ENCODE measurements at regions not wholly inside any gene's neighbourhood (a gene's known extent, or its start where the extent isn't known, plus 50 kb on each side); places are given as distances from the start of the nearest gene placed in this dataset.

GRCh38 chr2:176772816-176773215 lies 439.8 kb upstream of the HNRNPA3 start:
- peaks cover 7% of the 10 kb centered on the region for H3K36me3 Mint-ChIP-seq (ENCODE audit: low read depth)
- H3K27me3 Mint-ChIP-seq (ENCODE audit: low read depth), result peaks cover 6% of the 10 kb centered on the region
- no peak overlapping the region for H3K4me3 Mint-ChIP-seq
- no peaks in the 10 kb centered on the region for H3K4me1 Mint-ChIP-seq
- no peak for TF ChIP-seq CTCF (conservative IDR thresholded peaks at IDR 0.05)
- H3K9me3 Mint-ChIP-seq, result peaks cover 12% of the 10 kb centered on the region
- no peak for DNase-seq (ENCODE audit: low read depth, low spot score)
- no peak overlapping the region for H3K27ac Mint-ChIP-seq (ENCODE audit: unreplicated experiment)

GRCh38 chr2:176774766-176775451 lies 437.7 kb upstream of the HNRNPA3 start:
- H3K27ac Mint-ChIP-seq (ENCODE audit: unreplicated experiment), result no peak overlapping the region
- no peak for DNase-seq (ENCODE audit: low read depth, low spot score)
- H3K36me3 Mint-ChIP-seq (ENCODE audit: low read depth), result peaks cover 4% of the 10 kb centered on the region
- H3K4me3 Mint-ChIP-seq, result no peak overlapping the region
- H3K27me3 Mint-ChIP-seq (ENCODE audit: low read depth), result no peaks in the 10 kb centered on the region
- peaks cover 8% of the 10 kb centered on the region for H3K4me1 Mint-ChIP-seq
- peaks cover 10% of the 10 kb centered on the region for H3K9me3 Mint-ChIP-seq
- TF ChIP-seq CTCF (conservative IDR thresholded peaks at IDR 0.05), result no peak

GRCh38 chr2:176777262-176777661 lies 435.3 kb upstream of the HNRNPA3 start:
- no peaks in the 10 kb centered on the region for H3K27me3 Mint-ChIP-seq (ENCODE audit: low read depth)
- no peak for TF ChIP-seq CTCF (conservative IDR thresholded peaks at IDR 0.05)
- H3K27ac Mint-ChIP-seq (ENCODE audit: unreplicated experiment), result no peak overlapping the region
- peaks cover 7% of the 10 kb centered on the region for H3K36me3 Mint-ChIP-seq (ENCODE audit: low read depth)
- DNase-seq (ENCODE audit: low read depth, low spot score), result no peak
- H3K9me3 Mint-ChIP-seq, result peaks cover 11% of the 10 kb centered on the region
- no peak overlapping the region for H3K4me3 Mint-ChIP-seq
- peaks cover 8% of the 10 kb centered on the region for H3K4me1 Mint-ChIP-seq

GRCh38 chr2:176779917-176780316 lies 432.7 kb upstream of the HNRNPA3 start:
- peaks cover 4% of the 10 kb centered on the region for H3K27me3 Mint-ChIP-seq (ENCODE audit: low read depth)
- no peak overlapping the region for H3K4me3 Mint-ChIP-seq
- TF ChIP-seq CTCF (conservative IDR thresholded peaks at IDR 0.05), result no peak
- peaks cover 8% of the 10 kb centered on the region for H3K4me1 Mint-ChIP-seq
- no peak overlapping the region for H3K27ac Mint-ChIP-seq (ENCODE audit: unreplicated experiment)
- peaks cover 6% of the 10 kb centered on the region for H3K9me3 Mint-ChIP-seq
- H3K36me3 Mint-ChIP-seq (ENCODE audit: low read depth), result peaks cover 3% of the 10 kb centered on the region
- DNase-seq (ENCODE audit: low read depth, low spot score), result no peak

GRCh38 chr2:176780348-176780747 lies 432.2 kb upstream of the HNRNPA3 start:
- peaks cover 6% of the 10 kb centered on the region for H3K9me3 Mint-ChIP-seq
- H3K36me3 Mint-ChIP-seq (ENCODE audit: low read depth), result peaks cover 3% of the 10 kb centered on the region
- no peak for DNase-seq (ENCODE audit: low read depth, low spot score)
- H3K27me3 Mint-ChIP-seq (ENCODE audit: low read depth), result peaks cover 7% of the 10 kb centered on the region
- H3K4me1 Mint-ChIP-seq, result peaks cover 8% of the 10 kb centered on the region
- no peak overlapping the region for H3K4me3 Mint-ChIP-seq
- TF ChIP-seq CTCF (conservative IDR thresholded peaks at IDR 0.05), result no peak
- no peak overlapping the region for H3K27ac Mint-ChIP-seq (ENCODE audit: unreplicated experiment)

All from neural crest cell (in vitro differentiated cells).